Endothelial cell of umbilical vein (primary cell): ENCODE measurements at regions not wholly inside any gene's neighbourhood (a gene's known extent, or its start where the extent isn't known, plus 50 kb on each side); places are given as distances from the start of the nearest gene placed in this dataset.
A peak's percentile ranks its signal among the peaks of the same experiment; 100 is the strongest.

Experiments used
- EZH2 ChIP-seq: IDR thresholded peaks from 2 replicates; pipeline ENCODE4 v1.6.1; 2012; ENCODE audit warnings: borderline replicate concordance, low read depth, mild to moderate bottlenecking, moderate library complexity, low read length, inconsistent platforms; ENCODE audit not compliant: severe bottlenecking
- FOS ChIP-seq: IDR thresholded peaks from 2 replicates; pipeline ENCODE4 v1.6.1; 2011; ENCODE audit warnings: mild to moderate bottlenecking, low read length, moderate library complexity, borderline replicate concordance; ENCODE audit not compliant: insufficient read depth
- JUN ChIP-seq: IDR thresholded peaks from 2 replicates; pipeline ENCODE4 v1.6.1; 2011; ENCODE audit warnings: borderline replicate concordance, low read depth; ENCODE audit not compliant: insufficient read length, insufficient read depth
- MYC ChIP-seq: IDR thresholded peaks from one replicate; pipeline ENCODE4 v1.6.1; 2011; ENCODE audit warnings: mild to moderate bottlenecking, low read depth, low read length
- POLR2A ChIP-seq: IDR thresholded peaks from 2 replicates; pipeline ENCODE4 v1.6.1; 2012; ENCODE audit warnings: low read depth, mild to moderate bottlenecking, control low read depth, low read length
- POLR2AphosphoS5 ChIP-seq: IDR thresholded peaks from 2 replicates; pipeline ENCODE4 v1.6.1; 2012; ENCODE audit warnings: low read depth, mild to moderate bottlenecking, control low read depth, low read length, moderate library complexity; ENCODE audit not compliant: insufficient read depth
- TF ChIP-seq, protein P1 (sequence below), 2 donors: IDR thresholded peaks; 1 replicate in 1 of 2; 2 replicates in 1 of 2; pipeline ENCODE4 v1.5.1; 2011; ENCODE audit warnings: low read length in 2 of 2, mild to moderate bottlenecking in 2 of 2, moderate library complexity in 2 of 2, control low read depth in 1 of 2, inconsistent platforms in 1 of 2, low read depth in 1 of 2; ENCODE audit not compliant: insufficient read depth in 1 of 2; ENCODE audit errors: extremely low read depth in 1 of 2
- TF ChIP-seq, protein P2 (sequence below): IDR thresholded peaks from 2 replicates; pipeline ENCODE4 v1.6.1; 2011; ENCODE audit not compliant: insufficient read depth, insufficient read length

GRCh38 chr10:78973901-78974616 is 94.7 kb upstream of the ZMIZ1 start:
- TF ChIP-seq, protein P1, sequence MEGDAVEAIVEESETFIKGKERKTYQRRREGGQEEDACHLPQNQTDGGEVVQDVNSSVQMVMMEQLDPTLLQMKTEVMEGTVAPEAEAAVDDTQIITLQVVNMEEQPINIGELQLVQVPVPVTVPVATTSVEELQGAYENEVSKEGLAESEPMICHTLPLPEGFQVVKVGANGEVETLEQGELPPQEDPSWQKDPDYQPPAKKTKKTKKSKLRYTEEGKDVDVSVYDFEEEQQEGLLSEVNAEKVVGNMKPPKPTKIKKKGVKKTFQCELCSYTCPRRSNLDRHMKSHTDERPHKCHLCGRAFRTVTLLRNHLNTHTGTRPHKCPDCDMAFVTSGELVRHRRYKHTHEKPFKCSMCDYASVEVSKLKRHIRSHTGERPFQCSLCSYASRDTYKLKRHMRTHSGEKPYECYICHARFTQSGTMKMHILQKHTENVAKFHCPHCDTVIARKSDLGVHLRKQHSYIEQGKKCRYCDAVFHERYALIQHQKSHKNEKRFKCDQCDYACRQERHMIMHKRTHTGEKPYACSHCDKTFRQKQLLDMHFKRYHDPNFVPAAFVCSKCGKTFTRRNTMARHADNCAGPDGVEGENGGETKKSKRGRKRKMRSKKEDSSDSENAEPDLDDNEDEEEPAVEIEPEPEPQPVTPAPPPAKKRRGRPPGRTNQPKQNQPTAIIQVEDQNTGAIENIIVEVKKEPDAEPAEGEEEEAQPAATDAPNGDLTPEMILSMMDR (IDR thresholded peaks at IDR 0.05; ENCODE audit: extremely low read depth in 1 of 2, insufficient read depth in 1 of 2, low read depth in 1 of 2, low read length in 2 of 2), result no peak
- TF ChIP-seq EZH2 (no peak), POLR2AphosphoS5 (peak; percentile 71), POLR2A (no peak), MYC (no peak), JUN (no peak), FOS (no peak)
- TF ChIP-seq, protein P2, sequence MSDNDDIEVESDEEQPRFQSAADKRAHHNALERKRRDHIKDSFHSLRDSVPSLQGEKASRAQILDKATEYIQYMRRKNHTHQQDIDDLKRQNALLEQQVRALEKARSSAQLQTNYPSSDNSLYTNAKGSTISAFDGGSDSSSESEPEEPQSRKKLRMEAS, result no peak
